CD4-positive, alpha-beta T cell treated with Interleukin-2 at 100 ng/mL for 4 hours (primary cell): ENCODE measurements at regions not wholly inside any gene's neighbourhood (a gene's known extent, or its start where the extent isn't known, plus 50 kb on each side); places are given as distances from the start of the nearest gene placed in this dataset.

Experiments used
- DNase-seq: peaks from one replicate; pipeline ENCODE4 v3.0.0-alpha.2; 2020; ENCODE audit warnings: low spot score

GRCh38 chr9:17970277-17970676 is 391.4 kb downstream of the SH3GL2 start:
- DNase-seq = no peak

- DNase-seq = no peak
Measured at GRCh38 chr9:17978773-17979172, 399.9 kb downstream of the SH3GL2 start.

- no peak for DNase-seq
Measured at GRCh38 chr9:17986595-17986994, 407.7 kb downstream of the SH3GL2 start.

- no peak for DNase-seq
Measured at GRCh38 chr9:17987189-17987588, 408.3 kb downstream of the SH3GL2 start.

GRCh38 chr9:17988489-17988888 is 409.6 kb downstream of the SH3GL2 start:
- no peak for DNase-seq

GRCh38 chr9:17990602-17991001 is 411.7 kb downstream of the SH3GL2 start:
- no peak for DNase-seq

GRCh38 chr9:17993024-17993423 is 414.2 kb downstream of the SH3GL2 start:
- DNase-seq = no peak

GRCh38 chr9:17994695-17995425 is 416.0 kb downstream of the SH3GL2 start:
- DNase-seq = no peak

- DNase-seq = no peak
Measured at GRCh38 chr9:17996728-17997127, 417.9 kb downstream of the SH3GL2 start.

GRCh38 chr9:18002718-18003438 is 424.0 kb downstream of the SH3GL2 start:
- DNase-seq = no peak

GRCh38 chr9:18006591-18006990 is 427.7 kb downstream of the SH3GL2 start:
- no peak for DNase-seq

- DNase-seq = no peak
Measured at GRCh38 chr9:18007621-18008020, 428.8 kb downstream of the SH3GL2 start.

- DNase-seq = no peak
Measured at GRCh38 chr9:18009902-18010301, 431.0 kb downstream of the SH3GL2 start.

GRCh38 chr9:18010492-18010891 is 431.6 kb downstream of the SH3GL2 start:
- no peak for DNase-seq

- no peak for DNase-seq
Measured at GRCh38 chr9:18012170-18012569, 433.3 kb downstream of the SH3GL2 start.

- DNase-seq = no peak
Measured at GRCh38 chr9:18014556-18014955, 435.7 kb downstream of the SH3GL2 start.

- no peak for DNase-seq
Measured at GRCh38 chr9:18015116-18015515, 436.2 kb downstream of the SH3GL2 start.

GRCh38 chr9:18017136-18017535 is 438.3 kb downstream of the SH3GL2 start:
- no peak for DNase-seq

- no peak for DNase-seq
Measured at GRCh38 chr9:18018221-18018620, 439.4 kb downstream of the SH3GL2 start.

GRCh38 chr9:18018661-18019060 is 439.8 kb downstream of the SH3GL2 start:
- no peak for DNase-seq

GRCh38 chr9:18020121-18020745 is 441.4 kb downstream of the SH3GL2 start:
- DNase-seq = no peak

GRCh38 chr9:18022642-18023041 is 443.8 kb downstream of the SH3GL2 start:
- no peak for DNase-seq

GRCh38 chr9:18023332-18023731 is 444.5 kb downstream of the SH3GL2 start:
- DNase-seq = no peak
